NCI-H510A (cell line): ENCODE measurements at regions not wholly inside any gene's neighbourhood (a gene's known extent, or its start where the extent isn't known, plus 50 kb on each side); places are given as distances from the start of the nearest gene placed in this dataset.
"Not testable (repeated sequence)": the region's sequence is repeated elsewhere in the genome, so short reads cannot be mapped to it uniquely, and the experiment has no call there.

ENCODE experiments used
- DNase-seq: peaks from one replicate; lab custom pipeline; 2025; lab: John Stamatoyannopoulos, UW

GRCh38 chrX:4682636-4683035 is 969.2 kb upstream of the PRKX start:
- DNase-seq, result no peak

DNA sequence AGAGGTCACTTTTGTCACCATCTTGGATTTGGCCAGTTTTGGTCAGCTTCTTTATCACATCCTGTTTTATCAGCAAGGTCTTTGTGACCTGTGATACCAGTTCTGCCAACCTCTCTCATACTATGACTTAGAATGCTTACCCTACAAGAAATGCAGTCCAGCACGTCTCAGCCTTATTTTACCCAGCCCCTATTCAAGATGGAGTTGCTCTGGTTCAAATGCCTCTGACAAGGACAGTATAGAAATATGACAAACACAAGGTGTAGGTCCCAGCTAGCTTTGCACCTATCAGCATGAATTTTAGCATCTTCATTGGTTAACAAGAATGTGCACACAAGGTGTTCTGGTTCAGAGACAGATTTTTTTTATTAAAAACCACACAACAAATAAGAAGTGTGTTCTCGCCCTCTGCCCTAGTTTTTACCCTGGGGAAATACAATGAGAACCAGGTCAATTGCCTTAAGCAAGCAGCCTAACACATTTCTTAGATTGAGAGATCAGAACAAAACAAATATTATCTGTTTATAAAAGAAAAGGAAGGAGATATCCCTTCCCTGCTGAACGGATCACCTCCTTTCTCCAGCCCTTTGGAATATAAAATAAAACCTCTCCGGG is 962.3 kb upstream of the PRKX start:
- DNase-seq, result no peak

- no peak for DNase-seq
Measured at GRCh38 chrX:4674028-4674782, 960.8 kb upstream of the PRKX start.

GRCh38 chrX:4671344-4671743 is 957.9 kb upstream of the PRKX start:
- no peak for DNase-seq

GRCh38 chrX:4670606-4671005 is 957.2 kb upstream of the PRKX start:
- peak; percentile 8 for DNase-seq

GRCh38 chrX:4668802-4669536 is 955.5 kb upstream of the PRKX start:
- no peak for DNase-seq

DNA sequence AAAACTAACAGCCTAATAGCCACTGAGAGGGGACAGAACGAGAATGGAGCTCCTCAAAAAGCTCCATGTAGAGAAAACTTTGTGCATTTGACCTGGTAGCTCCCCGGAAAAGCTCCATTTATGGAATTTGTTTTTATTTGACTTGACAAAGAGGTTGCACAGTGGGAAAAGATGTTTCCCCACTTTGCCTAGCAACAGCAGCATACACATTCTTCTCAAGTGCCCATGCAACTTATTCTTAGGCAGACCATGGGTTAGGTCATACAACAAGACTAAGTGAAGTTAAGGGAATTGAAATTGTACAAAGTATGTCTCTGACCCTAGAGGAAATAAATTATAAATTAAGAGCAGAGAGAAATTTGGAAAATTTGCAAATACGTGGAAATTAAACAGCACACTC is 949.6 kb upstream of the PRKX start:
- DNase-seq, result peak; percentile 4

GRCh38 chrX:4661771-4662170 is 948.3 kb upstream of the PRKX start:
- DNase-seq, result no peak

- DNase-seq, result no peak
Measured at GRCh38 chrX:4656419-4656818, 943.0 kb upstream of the PRKX start.

DNA sequence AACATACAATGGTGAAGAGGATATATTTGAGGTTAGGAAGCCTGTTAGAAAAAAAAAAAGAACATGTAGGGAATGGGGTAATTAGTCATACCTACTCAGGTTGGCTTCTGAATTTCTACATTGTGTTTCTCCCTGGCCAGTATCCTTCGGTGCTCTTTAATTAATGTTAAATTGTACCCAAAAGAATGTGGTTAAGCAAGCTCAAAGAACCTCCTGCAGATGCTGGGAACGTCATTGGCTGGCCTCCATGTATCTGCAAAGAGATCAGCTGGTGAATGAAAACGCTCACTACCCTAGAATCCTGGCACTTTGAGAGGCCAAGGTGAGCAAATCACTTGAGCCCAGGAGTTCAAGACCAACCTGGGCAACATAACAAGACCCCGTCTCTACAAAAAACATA is 942.3 kb upstream of the PRKX start:
- DNase-seq, result no peak

DNA sequence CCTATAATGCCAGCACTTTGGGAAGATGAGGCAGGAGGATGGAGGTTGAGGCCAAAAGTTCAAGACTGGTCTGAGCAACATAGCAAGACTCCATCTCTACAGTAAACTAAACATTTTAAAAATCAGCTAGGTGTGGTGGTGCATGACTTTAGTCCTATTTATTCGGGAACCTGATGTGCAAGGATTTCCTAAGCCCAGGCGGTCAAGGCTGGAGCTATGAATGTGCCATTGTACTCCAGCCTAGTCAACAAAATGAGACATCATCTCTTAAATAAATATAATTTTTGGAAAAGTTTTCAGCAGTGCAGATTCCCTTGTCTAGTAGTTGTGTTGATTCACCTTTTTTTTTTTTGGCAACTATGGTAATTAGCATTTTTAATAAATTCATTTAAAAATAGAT is 928.7 kb upstream of the PRKX start:
- no peak for DNase-seq

DNA sequence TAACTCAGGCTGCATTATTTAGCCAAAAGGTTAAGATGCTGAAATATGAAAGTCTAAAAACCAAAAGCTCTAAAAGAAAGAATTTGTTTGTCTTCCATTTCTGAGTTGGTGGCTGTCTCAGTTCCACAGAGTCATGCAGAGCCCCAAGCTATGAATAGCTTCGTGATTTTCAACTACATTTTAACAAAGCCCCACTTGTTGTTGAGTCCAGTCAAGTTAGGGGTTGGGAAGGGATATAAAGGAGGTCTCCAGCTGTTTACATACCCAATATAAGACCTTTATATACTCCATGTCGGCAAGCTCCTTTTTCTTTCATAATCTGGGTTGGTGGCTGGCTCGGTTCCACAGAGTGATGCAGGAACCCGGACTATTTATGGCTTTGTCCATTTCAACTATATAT is 924.6 kb upstream of the PRKX start:
- DNase-seq, result no peak

- no peak for DNase-seq
Measured at GRCh38 chrX:4627414-4627813, 914.0 kb upstream of the PRKX start.

DNA sequence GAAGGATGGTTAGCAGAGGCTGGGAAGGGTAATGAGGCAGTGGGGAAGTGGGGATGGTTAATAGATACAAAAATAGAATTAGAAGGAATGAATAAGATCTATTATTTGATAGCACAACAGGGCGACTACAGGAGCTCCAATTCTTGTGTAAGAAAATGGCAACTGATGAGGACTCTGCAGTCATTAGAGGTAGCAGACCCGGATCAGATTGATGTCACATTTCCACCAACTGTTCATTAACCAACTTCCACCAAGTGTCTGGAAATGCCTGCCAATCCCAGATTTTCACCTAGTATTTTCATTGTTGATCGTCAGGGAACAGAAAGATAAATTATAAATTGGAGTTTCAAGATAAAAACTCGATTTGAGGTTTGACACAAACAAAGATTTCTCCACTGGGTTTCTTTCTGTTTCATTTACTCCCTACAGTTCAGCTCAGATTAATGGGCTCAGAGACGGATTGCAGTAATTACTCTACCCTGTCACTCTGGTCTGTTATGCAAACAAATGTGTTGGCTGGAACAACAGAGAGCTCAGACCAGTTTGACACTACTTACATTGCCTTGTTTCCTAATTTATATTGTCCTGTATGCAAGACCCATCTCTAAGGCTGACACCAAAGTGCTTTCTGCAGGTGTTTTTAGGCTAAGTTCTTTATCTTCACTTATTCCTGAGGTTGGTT is 909.2 kb upstream of the PRKX start:
- no peak for DNase-seq

DNA sequence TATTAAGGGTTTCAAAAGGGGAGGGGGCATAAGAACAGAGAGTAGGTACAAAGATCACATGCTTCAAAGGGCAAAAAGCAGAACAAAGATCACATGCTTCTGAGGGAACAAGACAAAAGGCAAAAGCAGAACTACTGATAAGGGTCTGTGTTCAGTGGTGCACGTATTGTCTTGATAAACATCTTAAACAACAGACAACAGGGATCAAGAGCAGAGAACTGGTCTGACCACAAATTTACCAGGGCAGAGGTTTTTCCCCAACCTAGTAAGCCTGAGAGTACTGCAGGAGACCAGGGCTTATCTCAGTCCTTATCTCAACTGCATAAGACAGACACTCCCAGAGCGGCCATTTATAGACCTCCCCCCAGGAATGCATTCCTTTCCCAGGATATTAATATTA is 900.2 kb upstream of the PRKX start:
- not testable (repeated sequence) for DNase-seq

GRCh38 chrX:4588893-4589292 is 875.4 kb upstream of the PRKX start:
- no peak for DNase-seq

- no peak for DNase-seq
Measured at GRCh38 chrX:4588466-4588865, 875.0 kb upstream of the PRKX start.

GRCh38 chrX:4588056-4588455 is 874.6 kb upstream of the PRKX start:
- DNase-seq, result no peak

DNA sequence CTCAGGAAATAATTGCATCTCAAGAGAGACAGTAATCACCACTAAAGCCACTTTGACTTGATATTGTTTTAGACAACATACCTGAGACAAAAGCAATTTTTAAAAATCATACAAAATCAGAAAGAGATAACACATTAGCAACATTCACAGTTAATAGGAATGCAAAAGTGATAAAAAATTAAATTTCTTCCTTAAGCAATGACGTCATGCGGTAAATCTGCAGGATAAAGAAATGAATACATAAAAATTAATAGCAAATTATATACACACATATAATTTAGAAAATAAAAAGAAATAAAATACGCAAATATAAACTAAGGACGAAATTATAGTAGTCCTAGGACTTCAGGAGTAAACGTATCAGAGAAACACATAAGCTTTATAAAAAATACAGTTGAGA is 866.5 kb upstream of the PRKX start:
- DNase-seq, result no peak

DNA sequence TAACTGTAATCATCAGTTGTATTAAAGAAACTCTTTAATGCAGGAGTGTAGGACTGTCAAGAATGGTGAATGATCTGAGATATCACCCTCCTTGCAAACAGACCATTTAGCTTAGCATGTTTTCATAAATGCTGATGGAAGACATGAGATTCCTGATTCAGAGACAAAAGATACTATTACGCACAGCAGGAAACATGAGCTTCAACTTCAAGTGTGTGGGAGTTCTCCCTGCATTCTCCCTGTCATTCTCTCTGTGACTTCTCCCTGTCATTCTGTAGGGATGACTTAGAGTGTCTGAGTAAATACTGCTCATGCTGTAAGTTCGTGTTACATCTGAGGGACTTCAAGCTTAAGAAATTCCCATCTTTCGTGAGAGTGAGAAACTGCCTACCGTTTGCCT is 866.0 kb upstream of the PRKX start:
- DNase-seq, result no peak

GRCh38 chrX:4572691-4573090 is 859.2 kb upstream of the PRKX start:
- no peak for DNase-seq

DNA sequence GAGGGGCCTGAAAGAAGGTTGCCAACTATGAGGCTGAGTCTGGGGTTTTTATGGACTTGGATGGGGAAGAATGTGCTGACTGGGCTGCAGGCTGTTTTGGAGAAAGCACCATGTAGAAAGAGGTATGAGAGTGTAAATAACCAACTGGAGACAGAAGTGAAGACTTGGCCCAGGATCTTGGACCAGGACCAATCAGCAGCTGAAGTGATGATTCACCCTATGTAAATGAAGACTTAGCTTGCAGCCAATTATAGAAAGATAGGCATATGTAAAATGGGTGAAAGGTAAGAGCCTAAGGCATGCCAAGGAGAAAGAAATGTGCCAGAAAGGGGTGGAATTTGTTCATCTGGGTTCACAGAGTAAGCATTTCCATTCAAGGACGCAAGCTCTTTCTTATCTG is 856.7 kb upstream of the PRKX start:
- no peak for DNase-seq

DNA sequence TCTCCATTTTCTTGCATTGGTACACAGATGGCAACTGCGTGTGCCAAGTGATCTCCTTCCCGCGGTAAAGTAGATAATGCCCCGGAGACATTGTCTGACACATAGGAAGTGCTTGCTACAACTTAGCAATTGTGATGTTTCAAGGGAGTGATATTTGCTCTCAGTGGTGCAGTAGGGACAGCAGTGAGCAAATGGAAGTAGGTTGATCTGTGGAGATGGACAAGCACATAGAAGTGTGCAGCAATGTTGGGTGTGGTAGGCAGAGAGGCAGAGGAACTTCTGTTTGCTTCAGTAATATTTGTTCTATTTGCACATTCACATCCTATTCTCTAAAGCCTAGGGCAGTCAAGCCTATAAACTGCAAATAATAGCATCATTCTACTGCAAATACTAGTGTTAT is 846.7 kb upstream of the PRKX start:
- DNase-seq, result no peak
